Thoracic aorta (tissue), 2 donors: ENCODE measurements at regions not wholly inside any gene's neighbourhood (a gene's known extent, or its start where the extent isn't known, plus 50 kb on each side); places are given as distances from the start of the nearest gene placed in this dataset.

Source experiments
- ATAC-seq: fragments of 150-250 bp; one replicate; pipeline ENCODE4 v1.8.0; 2017; ENCODE audit warnings: low read depth; ENCODE audit not compliant: insufficient number of reproducible peaks, low FRiP score
- DNase-seq: peaks from one replicate; pipeline ENCODE4 v3.0.0-alpha.2; 2020; ENCODE audit warnings: low spot score
- H3K27ac ChIP-seq, 2 donors: fragments of 200-600 bp; sonication (generic); 1 replicate in 1 of 2; 2 replicates in 1 of 2; pipeline ENCODE4 v1.5.1; 2016; ENCODE audit warnings: mild to moderate bottlenecking in 2 of 2, moderate library complexity in 2 of 2
- H3K27me3 ChIP-seq: fragments of 200-600 bp; sonication (generic); replicated peaks from 2 replicates; pipeline ENCODE4 v1.6.0; 2016; ENCODE audit warnings: mild to moderate bottlenecking; ENCODE audit not compliant: insufficient read depth
- H3K36me3 ChIP-seq: fragments of 200-600 bp; sonication (generic); one replicate; pipeline ENCODE4 v1.5.1; 2016
- H3K4me1 ChIP-seq, 2 donors: fragments of 200-600 bp; sonication (generic); 1 replicate in 1 of 2; 2 replicates in 1 of 2; pipeline versions ENCODE4 v1.5.1 to v1.6.0; 2016; ENCODE audit warnings: low read depth in 2 of 2, mild to moderate bottlenecking in 1 of 2; ENCODE audit not compliant: control insufficient read depth in 1 of 2
- H3K4me3 ChIP-seq: fragments of 200-600 bp; sonication (generic); 2 replicates; pipeline ENCODE4 v1.5.1; 2016; ENCODE audit warnings: mild to moderate bottlenecking
- H3K9me3 ChIP-seq: fragments of 200-600 bp; sonication (generic); 2 replicates; pipeline ENCODE4 v1.5.1; 2016
- TF ChIP-seq, protein P1 (sequence below): fragments of 200-600 bp; sonication (generic); IDR thresholded peaks from one replicate; pipeline ENCODE4 v1.5.1; 2019; ENCODE audit warnings: antibody characterized with exemption

DNA sequence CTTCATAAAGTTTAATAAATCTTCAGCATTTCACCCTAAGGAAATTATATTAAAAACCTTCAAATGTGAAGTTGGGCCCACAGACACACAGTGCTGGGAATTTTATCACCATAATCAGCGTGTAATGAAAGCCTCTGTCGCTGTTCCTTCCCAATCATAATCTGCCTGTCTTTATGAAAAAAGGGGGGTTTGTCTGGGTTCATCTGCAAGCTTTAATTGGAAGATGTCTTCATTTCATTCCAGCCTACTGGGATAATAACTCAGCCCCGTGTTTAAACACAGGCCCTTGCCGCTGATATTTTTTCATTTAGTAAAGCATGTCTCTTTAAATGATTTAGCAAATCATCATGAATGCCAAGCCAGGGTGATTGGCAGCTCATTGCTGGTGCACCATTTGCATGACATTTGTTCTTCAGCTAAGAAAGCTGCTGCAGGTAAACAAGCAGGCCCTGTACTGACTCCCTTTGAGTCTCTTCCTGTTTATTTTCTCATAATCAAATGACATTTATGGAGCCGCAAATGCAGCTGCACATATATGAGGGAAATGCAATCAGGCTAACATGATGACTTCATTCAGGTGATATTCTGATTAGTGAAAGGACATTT, 362.9 kb upstream of the TLE4 start:
- ATAC-seq, result no peak
- Histone ChIP-seq H3K36me3 (no peaks in the 10 kb centered on the region), H3K27me3 (no peaks in the 10 kb centered on the region), H3K9me3 (no peaks in the 10 kb centered on the region), H3K27ac (no peak overlapping the region), H3K4me3 (no peak overlapping the region), H3K4me1 (no peaks in the 10 kb centered on the region)
- no peak for DNase-seq
- TF ChIP-seq, protein P1, sequence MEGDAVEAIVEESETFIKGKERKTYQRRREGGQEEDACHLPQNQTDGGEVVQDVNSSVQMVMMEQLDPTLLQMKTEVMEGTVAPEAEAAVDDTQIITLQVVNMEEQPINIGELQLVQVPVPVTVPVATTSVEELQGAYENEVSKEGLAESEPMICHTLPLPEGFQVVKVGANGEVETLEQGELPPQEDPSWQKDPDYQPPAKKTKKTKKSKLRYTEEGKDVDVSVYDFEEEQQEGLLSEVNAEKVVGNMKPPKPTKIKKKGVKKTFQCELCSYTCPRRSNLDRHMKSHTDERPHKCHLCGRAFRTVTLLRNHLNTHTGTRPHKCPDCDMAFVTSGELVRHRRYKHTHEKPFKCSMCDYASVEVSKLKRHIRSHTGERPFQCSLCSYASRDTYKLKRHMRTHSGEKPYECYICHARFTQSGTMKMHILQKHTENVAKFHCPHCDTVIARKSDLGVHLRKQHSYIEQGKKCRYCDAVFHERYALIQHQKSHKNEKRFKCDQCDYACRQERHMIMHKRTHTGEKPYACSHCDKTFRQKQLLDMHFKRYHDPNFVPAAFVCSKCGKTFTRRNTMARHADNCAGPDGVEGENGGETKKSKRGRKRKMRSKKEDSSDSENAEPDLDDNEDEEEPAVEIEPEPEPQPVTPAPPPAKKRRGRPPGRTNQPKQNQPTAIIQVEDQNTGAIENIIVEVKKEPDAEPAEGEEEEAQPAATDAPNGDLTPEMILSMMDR, result no peak

DNA sequence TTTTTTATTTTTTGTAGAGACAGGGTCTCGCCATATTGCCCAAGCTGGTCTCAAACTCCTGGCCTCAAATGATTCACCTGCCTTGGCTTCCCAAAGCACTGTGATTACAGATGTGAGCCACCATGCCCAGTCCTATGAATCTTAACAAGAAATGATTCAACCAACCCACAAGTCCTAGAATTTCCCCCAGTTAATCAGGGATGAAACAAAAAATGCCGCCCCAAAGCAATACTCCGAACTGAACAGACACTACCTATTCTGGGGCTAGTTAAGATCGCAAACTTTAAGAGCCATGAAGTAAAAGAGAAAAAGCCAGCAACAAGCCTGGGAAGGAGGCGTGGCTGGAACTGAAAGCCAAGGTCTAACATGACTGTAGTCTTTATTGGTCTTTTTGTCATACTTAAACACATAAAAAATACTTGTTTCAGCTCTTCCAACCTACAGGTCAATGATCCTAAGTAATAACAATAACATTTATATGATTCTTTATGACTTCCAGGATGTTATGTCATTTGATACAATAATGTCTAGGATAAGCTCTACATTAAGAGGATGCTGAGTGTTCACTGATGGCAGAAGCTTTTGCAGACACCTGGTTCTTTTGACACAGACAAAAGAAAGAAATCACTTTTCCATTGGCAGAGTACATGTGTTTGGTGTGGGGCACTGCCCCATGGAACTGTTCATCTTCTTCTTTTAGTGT, 361.1 kb upstream of the TLE4 start:
- Histone ChIP-seq H3K9me3 (no peaks in the 10 kb centered on the region), H3K4me1 (no peaks in the 10 kb centered on the region), H3K27me3 (no peaks in the 10 kb centered on the region), H3K36me3 (no peaks in the 10 kb centered on the region), H3K27ac (no peak overlapping the region), H3K4me3 (no peak overlapping the region)
- ATAC-seq (no peak), DNase-seq (no peak)
- TF ChIP-seq, protein P1, result no peak

DNA sequence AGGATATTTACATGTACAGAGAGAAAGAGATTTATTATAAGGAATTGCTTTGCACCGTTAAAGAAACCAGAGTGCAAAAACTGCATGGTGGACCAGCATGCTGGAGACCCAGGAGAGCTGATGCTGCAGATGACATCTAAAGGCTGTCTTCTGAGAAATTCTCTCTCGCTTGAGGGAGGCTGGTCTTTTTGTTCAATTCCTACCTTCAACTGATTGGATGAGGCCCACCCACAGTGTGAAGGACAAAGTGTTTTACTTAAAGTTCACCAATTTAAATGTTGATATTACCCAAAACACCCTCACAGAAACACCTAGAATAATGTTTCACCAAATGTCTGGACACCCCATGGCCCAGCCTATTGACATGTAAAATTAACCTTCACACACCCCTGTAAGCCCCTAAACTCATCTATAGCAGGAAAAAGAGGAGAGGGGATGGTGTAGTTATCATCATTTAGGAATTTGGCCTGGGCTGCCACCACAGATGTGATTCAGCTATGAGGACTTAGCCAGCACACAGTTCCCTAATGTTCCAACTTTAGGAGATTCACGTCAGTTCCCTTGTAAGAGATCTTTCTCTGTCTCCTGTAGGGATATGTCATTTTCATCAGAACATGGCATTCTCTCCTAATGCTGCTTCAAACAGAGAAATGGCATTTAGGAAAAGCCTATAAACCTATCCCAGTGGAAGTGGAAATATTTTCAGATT, 358.2 kb upstream of the TLE4 start:
- H3K4me1 ChIP-seq, result no peaks in the 10 kb centered on the region
- no peak for ATAC-seq
- H3K27ac ChIP-seq, result no peak overlapping the region
- H3K36me3 ChIP-seq, result no peaks in the 10 kb centered on the region
- TF ChIP-seq, protein P1, result no peak
- H3K4me3 ChIP-seq, result no peak overlapping the region
- H3K9me3 ChIP-seq, result no peaks in the 10 kb centered on the region
- DNase-seq, result no peak
- no peaks in the 10 kb centered on the region for H3K27me3 ChIP-seq

DNA sequence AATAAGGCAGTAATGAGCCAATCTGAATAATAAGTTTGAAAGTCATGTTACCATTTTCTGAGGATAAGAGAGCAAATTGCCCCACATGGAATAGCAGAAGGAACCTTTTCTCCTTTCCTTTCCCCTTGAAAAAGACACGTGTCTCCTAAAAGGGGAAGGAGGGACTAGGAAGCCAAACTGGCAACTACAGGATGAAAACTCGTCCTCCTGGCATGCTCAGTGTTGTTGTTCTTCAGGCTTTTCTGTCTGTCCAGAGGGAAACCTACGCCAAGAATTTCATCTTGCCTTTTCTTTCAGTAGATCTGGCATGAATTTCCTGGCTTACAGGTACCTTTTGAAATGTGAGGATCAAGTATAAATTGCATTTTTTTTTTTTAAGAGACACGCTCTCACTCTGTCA, 355.9 kb upstream of the TLE4 start:
- Histone ChIP-seq H3K4me3 (no peak overlapping the region), H3K4me1 (no peaks in the 10 kb centered on the region), H3K27me3 (no peaks in the 10 kb centered on the region), H3K36me3 (no peaks in the 10 kb centered on the region), H3K27ac (no peak overlapping the region), H3K9me3 (no peaks in the 10 kb centered on the region)
- ATAC-seq (no peak), DNase-seq (no peak)
- TF ChIP-seq, protein P1, result no peak

DNA sequence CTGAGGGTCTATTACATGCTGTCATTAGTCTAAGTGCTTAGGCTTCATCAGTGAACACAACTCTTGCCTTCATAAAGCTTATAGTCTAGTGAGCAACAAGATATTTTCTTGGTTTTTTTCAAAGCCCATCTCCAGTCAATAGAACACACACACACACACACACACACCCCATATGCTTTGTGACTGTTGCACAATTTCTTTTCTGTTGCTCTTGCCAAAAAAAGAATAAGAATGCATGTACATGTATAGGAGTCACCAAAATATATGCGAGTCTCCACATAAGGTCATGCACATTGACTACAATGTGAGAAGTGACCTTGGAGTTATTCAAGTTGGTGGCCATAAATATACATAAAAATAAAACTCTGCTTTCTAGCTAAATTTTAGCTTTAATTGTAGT, 351.5 kb upstream of the TLE4 start:
- Histone ChIP-seq H3K4me3 (no peak overlapping the region), H3K27me3 (no peaks in the 10 kb centered on the region), H3K9me3 (no peaks in the 10 kb centered on the region), H3K36me3 (no peaks in the 10 kb centered on the region), H3K27ac (no peak overlapping the region), H3K4me1 (no peaks in the 10 kb centered on the region)
- DNase-seq (no peak), ATAC-seq (no peak)
- TF ChIP-seq, protein P1, result no peak
